Hindlimb muscle (tissue), 1 donor: ENCODE measurements at regions not wholly inside any gene's neighbourhood (a gene's known extent, or its start where the extent isn't known, plus 50 kb on each side); places are given as distances from the start of the nearest gene placed in this dataset.

Source experiments
- DNase-seq: peaks from one replicate; pipeline ENCODE4 v3.0.0-alpha.2; 2013

- no peak for DNase-seq
These were observed 568.5 kb upstream of the B3GALT2 start for GRCh38 chr1:193754732-193755427.

- DNase-seq, result no peak
These were observed 567.7 kb upstream of the B3GALT2 start for GRCh38 chr1:193754151-193754550.

GRCh38 chr1:193753038-193753756, 566.8 kb upstream of the B3GALT2 start:
- no peak for DNase-seq

- no peak for DNase-seq
These were observed 563.5 kb upstream of the B3GALT2 start for GRCh38 chr1:193749868-193750267.

GRCh38 chr1:193747579-193747978, 561.2 kb upstream of the B3GALT2 start:
- no peak for DNase-seq

GRCh38 chr1:193741228-193741627, 554.8 kb upstream of the B3GALT2 start:
- DNase-seq, result no peak

- DNase-seq, result no peak
These were observed 554.3 kb upstream of the B3GALT2 start for GRCh38 chr1:193740762-193741161.

GRCh38 chr1:193736507-193736906, 550.1 kb upstream of the B3GALT2 start:
- no peak for DNase-seq

GRCh38 chr1:193733674-193734073, 547.3 kb upstream of the B3GALT2 start:
- no peak for DNase-seq

- no peak for DNase-seq
These were observed 543.6 kb upstream of the B3GALT2 start for GRCh38 chr1:193730017-193730416.

GRCh38 chr1:193729429-193729828, 543.0 kb upstream of the B3GALT2 start:
- no peak for DNase-seq

- no peak for DNase-seq
These were observed 541.4 kb upstream of the B3GALT2 start for GRCh38 chr1:193727850-193728249.

- DNase-seq, result no peak
These were observed 540.3 kb upstream of the B3GALT2 start for GRCh38 chr1:193726722-193727121.

- no peak for DNase-seq
These were observed 526.0 kb upstream of the B3GALT2 start for GRCh38 chr1:193712392-193712791.

GRCh38 chr1:193709607-193710006, 523.2 kb upstream of the B3GALT2 start:
- no peak for DNase-seq

GRCh38 chr1:193707271-193708021, 521.0 kb upstream of the B3GALT2 start:
- DNase-seq, result no peak

- no peak for DNase-seq
These were observed 520.4 kb upstream of the B3GALT2 start for GRCh38 chr1:193706766-193707165.

GRCh38 chr1:193705554-193705981, 519.2 kb upstream of the B3GALT2 start:
- no peak for DNase-seq

- DNase-seq, result no peak
These were observed 517.2 kb upstream of the B3GALT2 start for GRCh38 chr1:193703655-193704054.

GRCh38 chr1:193703121-193703520, 516.7 kb upstream of the B3GALT2 start:
- DNase-seq, result no peak

- no peak for DNase-seq
These were observed 515.3 kb upstream of the B3GALT2 start for GRCh38 chr1:193701759-193702158.

- DNase-seq, result no peak
These were observed 514.4 kb upstream of the B3GALT2 start for GRCh38 chr1:193700710-193701355.

GRCh38 chr1:193699261-193699660, 512.8 kb upstream of the B3GALT2 start:
- no peak for DNase-seq
